Osteoblast (primary cell): ENCODE measurements at regions not wholly inside any gene's neighbourhood (a gene's known extent, or its start where the extent isn't known, plus 50 kb on each side); places are given as distances from the start of the nearest gene placed in this dataset.

Source experiments
- DNase-seq: peaks from one replicate; pipeline ENCODE4 v3.0.0; 2011; ENCODE audit warnings: low spot score, mixed read lengths; ENCODE audit not compliant: insufficient read length; ENCODE audit errors: missing footprints
- H2AFZ ChIP-seq: 2 replicates; pipeline ENCODE4 v1.6.0; 2011; ENCODE audit warnings: mild to moderate bottlenecking, low read length
- H3K27ac ChIP-seq: 2 replicates; pipeline ENCODE4 v1.5.1; 2011; ENCODE audit warnings: mild to moderate bottlenecking, low read depth, low read length, moderate library complexity
- H3K27me3 ChIP-seq: 2 replicates; pipeline ENCODE4 v1.6.0; 2012; ENCODE audit warnings: mild to moderate bottlenecking, control low read depth, inconsistent platforms, low read length, moderate library complexity; ENCODE audit not compliant: insufficient read depth
- H3K36me3 ChIP-seq: 2 replicates; pipeline ENCODE4 v1.5.1; 2011; ENCODE audit warnings: mild to moderate bottlenecking, low read length, control low read depth, moderate library complexity; ENCODE audit not compliant: insufficient read depth
- H3K4me1 ChIP-seq: 2 replicates; pipeline ENCODE4 v1.5.1; 2011; ENCODE audit warnings: mild to moderate bottlenecking, low read length, control low read depth, moderate library complexity; ENCODE audit not compliant: insufficient read depth
- H3K4me2 ChIP-seq: 2 replicates; pipeline ENCODE4 v1.6.0; 2011; ENCODE audit warnings: mild to moderate bottlenecking, low read length; ENCODE audit not compliant: insufficient read depth
- H3K4me3 ChIP-seq: fragments of 200-600 bp; sonication (generic); 3 replicates; pipeline ENCODE4 v1.5.1; 2012; ENCODE audit warnings: mild to moderate bottlenecking, low read length, inconsistent platforms; ENCODE audit not compliant: insufficient read depth
- H3K79me2 ChIP-seq: 2 replicates; pipeline ENCODE4 v1.6.0; 2012; ENCODE audit warnings: mild to moderate bottlenecking, low read length, control low read depth, inconsistent platforms; ENCODE audit not compliant: insufficient read depth
- H3K9me3 ChIP-seq: 2 replicates; pipeline ENCODE4 v1.5.1; 2011; ENCODE audit warnings: low read depth, low read length, control low read depth
- H4K20me1 ChIP-seq: 2 replicates; pipeline ENCODE4 v1.6.0; 2012; ENCODE audit warnings: mild to moderate bottlenecking, low read length, control low read depth; ENCODE audit not compliant: insufficient read depth
- CTCF ChIP-seq: IDR thresholded peaks from 2 replicates; pipeline ENCODE4 v1.5.1; 2011; ENCODE audit warnings: mild to moderate bottlenecking, low read depth, low read length, moderate library complexity; ENCODE audit errors: extremely low read depth

- Histone ChIP-seq H3K36me3 (no peaks in the 10 kb centered on the region), H3K4me2 (no peak overlapping the region), H3K4me1 (no peaks in the 10 kb centered on the region), H4K20me1 (no peaks in the 10 kb centered on the region), H3K4me3 (no peak overlapping the region), H3K9me3 (peaks cover 7% of the 10 kb centered on the region), H3K27ac (no peak overlapping the region), H3K79me2 (no peaks in the 10 kb centered on the region), H2AFZ (no peak overlapping the region), H3K27me3 (no peaks in the 10 kb centered on the region)
- DNase-seq: peak; percentile 49
- no peak for TF ChIP-seq CTCF
These were observed 371.6 kb upstream of the MKI67 start for GRCh38 chr10:128497660-128498377.

GRCh38 chr10:128498378-128498730 is 372.1 kb upstream of the MKI67 start:
- Histone ChIP-seq H3K27me3 (no peaks in the 10 kb centered on the region), H3K4me2 (no peak overlapping the region), H3K4me1 (no peaks in the 10 kb centered on the region), H2AFZ (no peak overlapping the region), H3K27ac (no peak overlapping the region), H4K20me1 (no peaks in the 10 kb centered on the region), H3K36me3 (no peaks in the 10 kb centered on the region), H3K79me2 (no peaks in the 10 kb centered on the region), H3K9me3 (peaks cover 8% of the 10 kb centered on the region), H3K4me3 (no peak overlapping the region)
- TF ChIP-seq CTCF: no peak
- DNase-seq: peak; percentile 21

GRCh38 chr10:128498746-128499145 is 372.5 kb upstream of the MKI67 start:
- H3K79me2 ChIP-seq: no peaks in the 10 kb centered on the region
- peaks cover 8% of the 10 kb centered on the region for H3K9me3 ChIP-seq
- no peak overlapping the region for H3K27ac ChIP-seq
- peak; percentile 70 for DNase-seq
- H3K4me3 ChIP-seq: no peak overlapping the region
- no peak for TF ChIP-seq CTCF
- H4K20me1 ChIP-seq: no peaks in the 10 kb centered on the region
- H3K4me2 ChIP-seq: no peak overlapping the region
- no peak overlapping the region for H2AFZ ChIP-seq
- H3K27me3 ChIP-seq: no peaks in the 10 kb centered on the region
- no peaks in the 10 kb centered on the region for H3K4me1 ChIP-seq
- no peaks in the 10 kb centered on the region for H3K36me3 ChIP-seq

DNA sequence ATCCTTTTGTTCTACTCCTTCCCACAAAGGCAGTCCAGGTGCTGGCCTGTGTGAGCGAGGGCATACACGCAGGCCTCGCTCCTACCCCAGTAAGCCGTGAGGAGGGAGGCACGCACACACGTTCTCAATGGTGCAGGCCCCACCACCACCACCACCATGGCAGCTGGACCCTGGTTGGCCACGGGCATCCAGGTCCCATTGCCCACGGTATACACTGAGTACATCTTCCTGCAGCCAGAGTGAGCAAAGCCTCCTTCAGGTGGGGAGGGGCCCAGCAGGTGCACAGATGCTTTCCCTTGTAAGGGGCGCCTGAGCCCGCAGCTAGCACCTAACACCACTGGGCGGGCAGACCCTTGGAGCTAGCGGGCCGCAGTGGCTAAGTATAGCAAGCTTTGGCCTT is 373.3 kb upstream of the MKI67 start:
- DNase-seq: no peak
- Histone ChIP-seq H3K27ac (no peak overlapping the region), H3K79me2 (no peaks in the 10 kb centered on the region), H3K4me3 (no peak overlapping the region), H2AFZ (no peak overlapping the region), H4K20me1 (no peaks in the 10 kb centered on the region), H3K4me1 (no peaks in the 10 kb centered on the region), H3K9me3 (peaks cover 8% of the 10 kb centered on the region), H3K27me3 (no peaks in the 10 kb centered on the region), H3K4me2 (no peak overlapping the region), H3K36me3 (no peaks in the 10 kb centered on the region)
- TF ChIP-seq CTCF: no peak
